SK-N-SH (cell line): ENCODE measurements at regions not wholly inside any gene's neighbourhood (a gene's known extent, or its start where the extent isn't known, plus 50 kb on each side); places are given as distances from the start of the nearest gene placed in this dataset.

Experiments used
- CTCF ChIP-seq: fragments of 200-600 bp; sonication (generic); IDR thresholded peaks from 2 replicates; pipeline ENCODE4 v1.6.1; 2017; ENCODE audit warnings: antibody characterized with exemption, mild to moderate bottlenecking, moderate library complexity
- EP300 ChIP-seq, 2 experiments: IDR thresholded peaks; 2 replicates each; pipeline versions ENCODE4 v1.4.0 to v1.6.1; 2012; ENCODE audit warnings: borderline replicate concordance in 1 of 2, low read depth in 1 of 2, low read length in 1 of 2
- EZH2phosphoT487 ChIP-seq: fragments of 200-600 bp; sonication (generic); IDR thresholded peaks from 2 replicates; pipeline ENCODE4 v1.6.1; 2017; ENCODE audit warnings: low read depth, mixed run types, mild to moderate bottlenecking, antibody characterized with exemption, moderate library complexity, borderline replicate concordance
- POLR2AphosphoS5 ChIP-seq: IDR thresholded peaks from 2 replicates; pipeline ENCODE4 v1.6.1; 2012; ENCODE audit warnings: low read depth, low read length
- RAD21 ChIP-seq: IDR thresholded peaks from 2 replicates; pipeline ENCODE4 v1.6.1; 2012; ENCODE audit warnings: mild to moderate bottlenecking, low read length
- REST ChIP-seq: IDR thresholded peaks from 2 replicates; pipeline ENCODE4 v1.6.1; 2012; ENCODE audit warnings: mild to moderate bottlenecking, low read depth, low read length, moderate library complexity
- SMC3 ChIP-seq: IDR thresholded peaks from 2 replicates; pipeline ENCODE4 v1.6.1; 2012; ENCODE audit warnings: low read depth, low read length, improper control_type of control experiment
- TAF1 ChIP-seq: IDR thresholded peaks from 2 replicates; pipeline ENCODE4 v1.6.1; 2012; ENCODE audit warnings: low read depth, mild to moderate bottlenecking, low read length, moderate library complexity, borderline replicate concordance
- USF2 ChIP-seq: fragments of 150-350 bp; IDR thresholded peaks from 2 replicates; pipeline ENCODE4 v1.6.1; 2017; ENCODE audit warnings: antibody characterized with exemption, low read length, low read depth, borderline replicate concordance
- TF ChIP-seq, protein P1 (sequence below): IDR thresholded peaks from 2 replicates; pipeline ENCODE4 v1.4.0; 2012; ENCODE audit warnings: low read depth
- TF ChIP-seq, protein P2 (sequence below): IDR thresholded peaks from 2 replicates; pipeline ENCODE4 v1.4.0; 2012; ENCODE audit warnings: low read depth, borderline replicate concordance

- TF ChIP-seq SMC3 = no peak
- no peak for TF ChIP-seq CTCF
- TF ChIP-seq EP300 (IDR thresholded peaks at IDR 0.05; ENCODE audit: borderline replicate concordance in 1 of 2, low read depth in 1 of 2, low read length in 1 of 2) = no peak
- TF ChIP-seq, protein P1, sequence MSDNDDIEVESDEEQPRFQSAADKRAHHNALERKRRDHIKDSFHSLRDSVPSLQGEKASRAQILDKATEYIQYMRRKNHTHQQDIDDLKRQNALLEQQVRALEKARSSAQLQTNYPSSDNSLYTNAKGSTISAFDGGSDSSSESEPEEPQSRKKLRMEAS = no peak
- TF ChIP-seq EZH2phosphoT487 = no peak
- TF ChIP-seq USF2 = no peak
- TF ChIP-seq, protein P2, sequence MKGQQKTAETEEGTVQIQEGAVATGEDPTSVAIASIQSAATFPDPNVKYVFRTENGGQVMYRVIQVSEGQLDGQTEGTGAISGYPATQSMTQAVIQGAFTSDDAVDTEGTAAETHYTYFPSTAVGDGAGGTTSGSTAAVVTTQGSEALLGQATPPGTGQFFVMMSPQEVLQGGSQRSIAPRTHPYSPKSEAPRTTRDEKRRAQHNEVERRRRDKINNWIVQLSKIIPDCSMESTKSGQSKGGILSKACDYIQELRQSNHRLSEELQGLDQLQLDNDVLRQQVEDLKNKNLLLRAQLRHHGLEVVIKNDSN = no peak
- no peak for TF ChIP-seq POLR2AphosphoS5
- TF ChIP-seq TAF1 = no peak
- no peak for TF ChIP-seq REST
- TF ChIP-seq RAD21 = no peak
Observed at GRCh38 chr2:21860907-21861306, 737.1 kb downstream of the TDRD15 start.
